AG09319 (cell line): ENCODE measurements at regions not wholly inside any gene's neighbourhood (a gene's known extent, or its start where the extent isn't known, plus 50 kb on each side); places are given as distances from the start of the nearest gene placed in this dataset.

Source experiments
- DNase-seq: peaks from one replicate; pipeline ENCODE4 v3.0.0-alpha.2; 2010; ENCODE audit warnings: low read depth; ENCODE audit errors: extremely low read depth
- CTCF ChIP-seq: IDR thresholded peaks from 2 replicates; pipeline ENCODE4 v1.5.1; 2011; ENCODE audit warnings: low read depth, mild to moderate bottlenecking, inconsistent platforms, low read length, moderate library complexity

DNA sequence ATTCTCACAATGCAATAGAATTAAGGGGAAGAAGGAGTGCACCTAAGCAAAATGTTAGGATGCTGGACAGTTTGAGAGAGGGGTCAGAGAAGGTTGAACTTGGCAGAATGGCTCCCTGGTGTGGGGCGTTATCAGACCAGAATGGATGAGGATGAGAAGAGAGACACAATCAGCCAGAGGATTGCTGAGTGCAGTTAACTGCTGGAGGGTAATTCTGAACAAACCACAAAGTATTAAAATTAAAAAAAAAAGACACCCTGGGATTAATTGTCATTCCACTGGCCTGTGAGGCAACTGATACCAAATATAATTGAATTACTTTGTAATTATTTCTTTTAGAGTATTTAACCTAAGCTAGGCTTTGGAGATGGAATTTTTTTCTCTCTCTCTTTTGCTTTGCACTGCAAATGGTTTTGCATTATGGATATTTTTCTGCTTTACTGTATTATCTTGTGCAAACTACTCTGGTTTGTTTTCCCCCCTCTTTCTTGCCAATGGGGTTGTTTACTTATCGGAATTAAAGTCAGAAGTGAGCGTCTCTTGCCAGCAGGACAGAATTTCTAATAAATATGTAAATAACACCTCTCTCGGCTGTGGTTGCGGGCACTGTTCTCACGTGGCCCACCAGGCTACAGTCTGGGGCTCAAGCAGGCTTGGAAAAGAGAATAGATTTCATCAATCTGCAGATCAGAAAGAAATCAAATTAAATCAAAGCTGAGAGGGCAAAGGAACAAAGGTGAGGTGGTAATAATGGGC, 572.9 kb upstream of the CAMK1G start:
- TF ChIP-seq CTCF, result no peak

GRCh38 chr1:209012443-209013196, 570.9 kb upstream of the CAMK1G start:
- DNase-seq, result no peak
- TF ChIP-seq CTCF, result no peak

More for the DNA sequence above, 572.9 kb upstream of the CAMK1G start:
- DNase-seq, result no peak

DNA sequence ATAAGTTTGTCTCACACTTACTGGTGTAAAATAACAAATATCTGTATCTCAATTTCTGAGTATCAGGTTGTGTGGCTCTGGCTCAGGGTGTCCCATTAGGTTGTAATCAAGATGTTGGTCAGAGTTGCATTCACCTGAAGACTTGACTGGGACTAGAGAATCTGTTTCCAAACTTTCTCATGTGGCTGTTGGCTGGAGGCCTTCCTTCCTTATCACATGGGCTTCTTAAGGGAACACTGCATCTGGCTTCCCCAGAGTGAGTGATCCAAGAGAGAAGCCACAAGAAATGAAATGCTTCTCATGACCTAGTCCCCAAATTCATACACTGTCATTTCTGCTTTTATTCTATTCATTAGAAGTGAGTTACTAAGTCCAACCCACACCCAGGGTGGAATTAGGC, 568.4 kb upstream of the CAMK1G start:
- DNase-seq, result no peak
- no peak for TF ChIP-seq CTCF

DNA sequence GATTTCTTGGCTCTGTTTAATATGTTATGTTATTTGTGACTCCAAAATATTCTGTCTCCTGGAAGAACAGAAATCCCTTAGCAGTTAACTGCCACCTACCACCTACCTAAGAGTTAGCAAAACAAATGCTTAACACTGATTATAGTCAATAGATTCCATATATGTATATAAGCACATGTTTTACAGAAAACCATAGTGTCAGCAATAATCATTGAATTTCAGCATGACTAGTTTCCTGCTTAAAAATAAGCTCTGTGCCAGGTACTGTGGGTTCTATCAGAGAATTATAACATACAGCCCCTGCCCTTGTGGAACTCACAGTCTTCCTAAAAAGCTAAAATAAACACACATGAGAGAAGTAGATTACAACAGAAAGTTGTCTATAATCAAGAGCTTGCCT, 561.9 kb upstream of the CAMK1G start:
- no peak for TF ChIP-seq CTCF
- DNase-seq, result no peak

GRCh38 chr1:209023790-209024189, 559.7 kb upstream of the CAMK1G start:
- no peak for DNase-seq
- no peak for TF ChIP-seq CTCF

- DNase-seq, result no peak
Observed at GRCh38 chr1:209029737-209030136, 553.8 kb upstream of the CAMK1G start.

More at GRCh38 chr1:209029737-209030136, 553.8 kb upstream of the CAMK1G start:
- TF ChIP-seq CTCF, result no peak; the same call in 1 of the 2 replicates
